ENCODE measurements at regions not wholly inside any gene's neighbourhood (a gene's known extent, or its start where the extent isn't known, plus 50 kb on each side); places are given as distances from the start of the nearest gene placed in this dataset.
A peak's percentile ranks its signal among the peaks of the same experiment; 100 is the strongest.
"Not testable (repeated sequence)": the region's sequence is repeated elsewhere in the genome, so short reads cannot be mapped to it uniquely, and the experiment has no call there.

- peaks cover 10% of the 10 kb centered on the region for H3K9me3 Mint-ChIP-seq
- peak; percentile 81 for ATAC-seq
- DNase-seq (ENCODE audit: low spot score) = no peak
- no peaks in the 10 kb centered on the region for H3K4me1 Mint-ChIP-seq
- ChIA-PET CTCF (interaction anchor here (0.6 to 1.2 kb wide), 5 partner anchors 8 to 180 kb away, joined by 3 to 5 read pairs (median 3); no protein-coding TSS in a partner anchor), POLR2A (no interaction called here)
- no peaks in the 10 kb centered on the region for H3K36me3 Mint-ChIP-seq
- H3K4me3 Mint-ChIP-seq = no peak overlapping the region
- H3K27me3 Mint-ChIP-seq (ENCODE audit: low read depth) = no peaks in the 10 kb centered on the region
- no peak overlapping the region for H3K27ac Mint-ChIP-seq
- TF ChIP-seq KAT7 (CRISPR knock-in tag; IDR thresholded peaks at IDR 0.05; ENCODE audit: borderline replicate concordance) (no peak), OVOL2 (CRISPR knock-in tag; IDR thresholded peaks at IDR 0.05; ENCODE audit: borderline replicate concordance) (no peak), NR1H2 (CRISPR knock-in tag; IDR thresholded peaks at IDR 0.05) (no peak), ZMAT4 (CRISPR knock-in tag; IDR thresholded peaks at IDR 0.05) (no peak), MXD4 (CRISPR knock-in tag; IDR thresholded peaks at IDR 0.05; ENCODE audit: borderline replicate concordance) (no peak), ZNF671 (CRISPR knock-in tag; IDR thresholded peaks at IDR 0.05) (no peak), TP53 (CRISPR knock-in tag; IDR thresholded peaks at IDR 0.05) (no peak), MYBL2 (CRISPR knock-in tag; IDR thresholded peaks at IDR 0.05) (no peak)
These were observed 118.3 kb upstream of the HEY2 start for GRCh38 chr6:125631165-125631564.

GRCh38 chr6:125636011-125636410 lies 113.4 kb upstream of the HEY2 start:
- H3K36me3 Mint-ChIP-seq; ATAC-seq; H3K4me3 Mint-ChIP-seq; POLR2A ChIA-PET; H3K9me3 Mint-ChIP-seq; DNase-seq (ENCODE audit: low spot score); H3K27ac Mint-ChIP-seq; CTCF ChIA-PET; H3K4me1 Mint-ChIP-seq; H3K27me3 Mint-ChIP-seq (ENCODE audit: low read depth): not testable (repeated sequence)

GRCh38 chr6:125636671-125637070 lies 112.8 kb upstream of the HEY2 start:
- Mint-ChIP-seq H3K36me3 (no peaks in the 10 kb centered on the region), H3K4me1 (peaks cover 6% of the 10 kb centered on the region), H3K27ac (no peak overlapping the region), H3K9me3 (peaks cover 10% of the 10 kb centered on the region), H3K27me3 (ENCODE audit: low read depth) (no peaks in the 10 kb centered on the region), H3K4me3 (no peak overlapping the region)
- CTCF ChIA-PET = no interaction called here
- ATAC-seq = no peak
- no peak for DNase-seq (ENCODE audit: low spot score)
- POLR2A ChIA-PET = no interaction called here
- no peak for TF ChIP-seq MYBL2 (CRISPR knock-in tag; IDR thresholded peaks at IDR 0.05)
- TF ChIP-seq ZNF138 (CRISPR knock-in tag; conservative IDR thresholded peaks at IDR 0.05) = no peak
- no peak for TF ChIP-seq ZNF263 (CRISPR knock-in tag; IDR thresholded peaks at IDR 0.05; ENCODE audit: low read depth)
- TF ChIP-seq NFYB (CRISPR knock-in tag; conservative IDR thresholded peaks at IDR 0.05; ENCODE audit: low read depth) = no peak
- no peak for TF ChIP-seq ATF1 (CRISPR knock-in tag; IDR thresholded peaks at IDR 0.05)
- TF ChIP-seq IRF2 (CRISPR knock-in tag; IDR thresholded peaks at IDR 0.05; ENCODE audit: borderline replicate concordance, low read depth) = no peak
- TF ChIP-seq AR (CRISPR knock-in tag; IDR thresholded peaks at IDR 0.05) = no peak
- no peak for TF ChIP-seq ZNF671 (CRISPR knock-in tag; IDR thresholded peaks at IDR 0.05)
- no peak for TF ChIP-seq E2F4 (CRISPR knock-in tag; IDR thresholded peaks at IDR 0.05; ENCODE audit: borderline replicate concordance, low read depth)
- TF ChIP-seq CREM (CRISPR knock-in tag; IDR thresholded peaks at IDR 0.05) = no peak
- TF ChIP-seq FOXP1 (CRISPR knock-in tag; IDR thresholded peaks at IDR 0.05; ENCODE audit: borderline replicate concordance) = no peak
- TF ChIP-seq ZNF281 (CRISPR knock-in tag; IDR thresholded peaks at IDR 0.05) = no peak
- TF ChIP-seq NFATC4 (CRISPR knock-in tag; IDR thresholded peaks at IDR 0.05) = no peak
- no peak for TF ChIP-seq MLX (CRISPR knock-in tag; IDR thresholded peaks at IDR 0.05)
- no peak for TF ChIP-seq SP1 (CRISPR knock-in tag; conservative IDR thresholded peaks at IDR 0.05)

Data from WTC11 (cell line).